NCI-H1417 treated with DMSO at 0.1 percent for 48 hours (cell line): ENCODE measurements at regions not wholly inside any gene's neighbourhood (a gene's known extent, or its start where the extent isn't known, plus 50 kb on each side); places are given as distances from the start of the nearest gene placed in this dataset.
"Not testable (repeated sequence)": the region's sequence is repeated elsewhere in the genome, so short reads cannot be mapped to it uniquely, and the experiment has no call there.

Experiments
- DNase-seq: peaks from one replicate; lab custom pipeline; 2025; lab: John Stamatoyannopoulos, UW

DNA sequence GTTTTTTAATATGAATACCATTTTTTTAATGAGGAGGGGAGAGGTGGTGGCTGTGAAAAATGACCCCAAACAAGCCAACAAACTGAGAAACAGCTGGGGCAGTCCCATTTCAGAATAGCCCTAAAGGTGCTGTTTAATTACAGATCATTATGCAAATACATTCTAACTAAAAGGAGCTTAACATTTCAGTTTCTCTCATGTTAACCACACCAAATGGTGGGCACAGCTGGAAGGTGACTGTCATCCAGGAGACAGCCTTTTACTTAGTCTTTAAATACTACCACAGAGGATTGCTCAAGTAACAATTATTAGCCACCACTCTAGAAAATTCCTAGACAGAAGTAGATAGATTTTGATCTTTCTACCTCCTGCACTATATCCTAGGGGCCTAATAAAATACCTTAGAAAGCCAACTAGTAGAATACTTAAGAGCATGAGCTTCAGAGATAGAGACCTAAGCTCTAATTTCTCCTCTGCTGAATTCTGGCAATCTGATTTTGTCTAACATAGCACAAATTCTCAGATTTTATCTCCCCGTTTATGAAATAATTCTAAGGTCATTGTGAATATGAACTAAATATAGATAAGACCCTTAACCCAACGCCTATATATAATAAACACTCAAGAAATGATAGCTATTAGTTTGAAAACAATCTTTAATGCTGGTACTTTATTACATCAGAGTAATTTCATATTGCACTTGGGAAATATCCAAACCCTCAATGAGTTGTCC lies 615.1 kb upstream of the NRSN1 start:
- DNase-seq, result no peak

- no peak for DNase-seq
These were observed 614.2 kb upstream of the NRSN1 start for GRCh38 chr6:23511817-23512216.

- DNase-seq, result no peak
These were observed 607.7 kb upstream of the NRSN1 start for GRCh38 chr6:23518294-23518693.

GRCh38 chr6:23522792-23523547 lies 603.0 kb upstream of the NRSN1 start:
- no peak for DNase-seq

- no peak for DNase-seq
These were observed 602.2 kb upstream of the NRSN1 start for GRCh38 chr6:23523771-23524170.

- no peak for DNase-seq
These were observed 601.5 kb upstream of the NRSN1 start for GRCh38 chr6:23524548-23524947.

DNA sequence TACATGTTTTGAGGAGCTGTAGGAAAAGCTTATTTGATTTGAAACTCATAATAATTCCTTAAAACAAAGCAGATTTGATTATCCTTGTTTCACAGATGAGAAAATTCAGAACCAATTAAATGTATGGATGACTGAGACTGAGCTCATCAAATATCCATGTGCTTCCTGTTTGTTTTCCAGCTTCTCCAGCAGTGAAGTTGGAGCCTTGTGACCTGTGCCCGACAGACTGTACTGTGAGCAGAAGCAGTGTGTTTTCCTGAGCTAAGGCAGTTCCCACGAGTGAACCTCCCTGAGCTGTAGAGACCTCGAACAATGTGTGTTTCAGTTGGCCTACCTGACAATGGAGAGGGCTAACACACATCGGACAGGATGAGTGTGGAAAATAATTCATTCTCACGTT lies 599.5 kb upstream of the NRSN1 start:
- DNase-seq, result no peak

- no peak for DNase-seq
These were observed 596.1 kb upstream of the NRSN1 start for GRCh38 chr6:23529902-23530301.

GRCh38 chr6:23531666-23532065 lies 594.3 kb upstream of the NRSN1 start:
- DNase-seq, result no peak

DNA sequence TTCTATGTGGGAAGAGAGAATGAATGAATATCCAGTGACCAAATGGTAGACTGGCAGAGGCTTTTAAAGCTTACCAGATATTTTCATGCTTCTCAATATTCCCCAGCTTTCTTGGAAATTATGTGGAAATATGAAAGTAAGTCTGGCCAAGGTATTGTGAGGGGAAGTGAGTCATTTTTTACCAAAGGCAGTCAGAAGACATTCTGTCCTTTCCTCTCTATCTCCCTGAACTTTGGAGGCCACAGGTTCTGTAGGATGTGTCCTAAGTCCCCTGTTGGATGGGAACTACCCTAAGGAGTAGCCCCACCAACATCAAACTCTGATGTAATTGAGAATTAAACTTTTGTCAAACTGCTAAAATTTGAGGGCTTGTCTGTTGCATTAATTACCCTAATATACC lies 593.8 kb upstream of the NRSN1 start:
- no peak for DNase-seq

DNA sequence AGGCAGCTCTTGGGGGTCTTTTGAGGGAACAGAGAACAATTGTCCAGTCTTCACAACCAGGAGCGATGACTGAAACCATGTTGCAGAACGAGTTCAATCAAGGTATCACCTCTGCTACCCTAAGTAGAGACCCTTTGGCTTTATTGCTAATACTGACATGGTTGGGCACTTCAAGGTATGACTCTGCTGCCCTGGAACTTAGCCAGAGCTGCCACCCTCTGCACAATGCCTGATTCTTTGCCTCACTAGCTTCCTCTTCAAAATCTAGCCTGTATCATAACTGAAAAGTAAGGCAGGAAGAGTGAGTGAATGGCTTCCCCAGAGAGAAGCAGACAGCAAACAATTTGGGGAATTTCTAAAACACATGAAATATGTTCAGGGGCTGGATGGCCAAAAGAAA lies 592.7 kb upstream of the NRSN1 start:
- DNase-seq, result no peak

- DNase-seq, result no peak
These were observed 592.1 kb upstream of the NRSN1 start for GRCh38 chr6:23533944-23534343.

- no peak for DNase-seq
These were observed 591.7 kb upstream of the NRSN1 start for GRCh38 chr6:23534351-23534750.

DNA sequence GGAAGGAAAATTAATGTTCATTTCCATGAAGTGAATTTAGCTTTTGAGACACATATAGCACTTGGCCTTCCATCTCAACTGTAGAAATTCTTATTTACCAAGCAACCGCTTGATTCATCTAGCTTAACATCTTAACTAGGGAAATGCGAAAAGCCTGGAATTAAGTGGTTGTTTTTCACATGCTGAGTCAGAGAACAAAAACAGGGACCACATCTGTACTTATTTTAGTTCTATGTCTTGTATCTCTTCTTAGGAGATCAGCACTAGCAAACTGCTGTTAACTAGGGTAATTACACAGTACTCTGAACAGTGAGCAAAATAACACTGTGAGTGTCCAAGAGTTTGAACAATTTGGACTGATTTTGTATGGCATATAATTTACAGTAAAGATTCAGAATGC lies 590.9 kb upstream of the NRSN1 start:
- no peak for DNase-seq

- DNase-seq, result no peak
These were observed 588.2 kb upstream of the NRSN1 start for GRCh38 chr6:23537828-23538227.

DNA sequence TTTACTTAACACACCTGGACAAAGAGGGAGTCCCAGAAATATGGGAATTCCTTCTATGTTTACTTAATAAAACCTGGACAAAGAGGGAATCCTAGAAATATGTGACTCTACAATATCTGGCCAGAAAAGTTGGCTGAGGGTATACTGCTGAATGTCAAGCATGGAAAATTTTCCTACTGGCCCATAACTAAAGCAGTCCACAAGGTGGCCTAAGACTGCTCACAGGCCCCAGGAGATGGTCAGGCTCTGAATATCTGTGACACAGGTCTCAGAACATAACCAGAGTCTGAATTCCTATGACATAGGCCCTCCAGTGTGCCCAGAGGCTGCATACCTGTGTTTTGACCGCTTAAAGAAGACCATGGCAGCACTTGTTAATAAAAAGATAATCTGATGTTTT lies 578.2 kb upstream of the NRSN1 start:
- no peak for DNase-seq

DNA sequence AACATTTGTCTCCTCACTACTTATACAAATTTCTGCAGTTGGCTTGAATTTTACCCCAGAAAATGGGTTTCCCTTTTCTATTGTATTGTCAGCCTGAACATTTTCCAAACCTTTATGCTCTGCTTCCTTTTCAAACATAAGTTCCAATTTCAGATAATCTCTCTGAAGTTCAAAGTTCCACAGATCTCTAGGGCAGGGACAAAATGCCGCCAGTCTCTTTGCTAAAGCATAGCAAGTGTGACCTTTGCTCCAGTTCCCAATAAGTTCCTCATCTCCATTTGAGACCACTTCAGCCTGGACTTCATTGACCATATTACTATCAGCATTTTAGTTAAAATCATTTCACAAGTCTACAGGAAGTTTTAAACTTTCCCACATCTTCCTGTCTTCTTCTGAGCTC lies 571.1 kb upstream of the NRSN1 start:
- DNase-seq, result not testable (repeated sequence)

DNA sequence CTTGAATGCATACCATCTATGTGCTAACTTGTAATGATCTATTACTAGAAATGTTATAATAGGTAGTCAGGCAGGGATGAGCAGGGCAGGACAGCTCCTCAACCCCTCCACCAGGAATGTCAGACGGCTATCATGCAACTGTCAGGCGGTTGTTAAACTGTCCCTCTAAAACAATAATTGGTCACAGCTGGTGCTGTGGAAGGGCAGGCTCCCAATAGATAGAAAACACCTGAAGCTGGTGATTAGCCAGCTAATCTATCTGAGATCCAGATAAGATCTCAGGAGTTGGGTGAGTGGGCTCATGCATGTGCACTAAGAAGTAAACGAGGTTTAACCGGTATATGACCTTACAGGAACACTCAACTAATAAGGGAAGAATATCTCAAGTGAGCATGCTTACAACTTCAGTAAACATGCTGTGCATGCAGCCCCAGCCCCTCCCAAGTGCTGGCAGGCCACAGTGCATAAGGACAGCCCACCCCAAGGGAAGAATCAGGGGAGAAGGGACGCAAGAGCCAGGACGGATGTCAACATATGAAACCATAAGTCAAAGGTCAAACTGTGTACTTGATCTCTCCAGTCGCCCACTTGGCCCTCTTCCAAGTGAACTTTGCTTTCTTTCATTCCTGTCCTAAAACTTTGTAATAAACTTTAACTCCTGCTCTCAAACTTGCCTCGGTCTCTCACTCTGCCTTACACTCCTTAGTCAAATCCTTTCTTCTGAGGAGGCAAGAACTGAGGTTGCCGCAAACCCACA lies 566.2 kb upstream of the NRSN1 start:
- no peak for DNase-seq

DNA sequence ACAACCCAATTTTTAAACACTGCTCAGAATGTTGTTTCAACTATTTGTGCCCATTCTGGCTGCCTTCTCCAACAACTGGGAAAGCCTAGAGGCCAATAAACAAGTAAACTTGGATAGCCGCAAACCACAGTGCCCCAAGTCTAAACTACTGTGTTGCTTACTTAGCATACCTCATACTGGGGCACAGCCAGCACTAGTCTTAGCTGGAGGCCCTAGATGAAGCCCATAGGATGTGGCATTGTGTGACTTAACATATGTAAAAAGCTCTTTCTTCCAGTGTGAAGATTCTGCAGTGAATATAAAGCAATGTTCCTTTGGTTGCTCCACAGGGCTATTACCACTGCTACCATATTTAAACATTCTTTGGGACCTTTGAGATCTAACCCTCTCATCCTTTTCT lies 564.3 kb upstream of the NRSN1 start:
- DNase-seq, result no peak

GRCh38 chr6:23562554-23562953 lies 563.5 kb upstream of the NRSN1 start:
- no peak for DNase-seq

DNA sequence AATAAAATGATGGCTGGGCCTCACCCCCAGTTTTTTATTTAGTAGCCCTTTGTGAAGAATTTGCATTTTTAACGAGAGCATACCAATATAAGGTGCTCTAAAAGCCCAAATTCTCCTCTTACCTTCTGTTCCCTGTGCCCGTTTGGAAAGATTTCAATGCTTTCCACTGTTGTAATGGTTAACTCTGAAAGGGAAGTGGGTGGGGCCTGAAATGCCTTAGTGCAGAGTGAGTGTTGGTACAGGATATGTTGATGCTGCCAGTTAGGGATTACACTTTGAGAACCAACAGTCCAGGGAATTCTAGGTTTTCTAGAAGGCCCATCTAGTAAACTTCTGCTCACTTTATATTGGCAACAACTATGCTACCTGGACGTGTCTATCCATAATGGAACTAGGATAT lies 562.7 kb upstream of the NRSN1 start:
- DNase-seq, result no peak

GRCh38 chr6:23566418-23566817 lies 559.6 kb upstream of the NRSN1 start:
- DNase-seq, result no peak

- DNase-seq, result no peak
These were observed 557.7 kb upstream of the NRSN1 start for GRCh38 chr6:23568292-23568691.
